DOHH2 (cell line): ENCODE measurements at regions not wholly inside any gene's neighbourhood (a gene's known extent, or its start where the extent isn't known, plus 50 kb on each side); places are given as distances from the start of the nearest gene placed in this dataset.

Source experiments
- H3F3A ChIP-seq: fragments of 200-600 bp; sonication (generic), shearing (Covaris generic); 2 replicates; pipeline ENCODE4 v1.6.0; 2016; ENCODE audit warnings: antibody characterized with exemption, mild to moderate bottlenecking; ENCODE audit not compliant: control insufficient read depth, insufficient read depth
- H3K27ac ChIP-seq: fragments of 200-600 bp; sonication (generic); 2 replicates; pipeline ENCODE4 v1.5.1; 2014; ENCODE audit warnings: low read depth, mild to moderate bottlenecking, low read length, moderate library complexity
- H3K27me3 ChIP-seq: fragments of 200-600 bp; sonication (generic); 2 replicates; pipeline ENCODE4 v1.6.1; 2014; ENCODE audit warnings: mild to moderate bottlenecking, low read length, mixed read lengths; ENCODE audit not compliant: control insufficient read depth
- H3K36me3 ChIP-seq: fragments of 200-600 bp; sonication (generic); 2 replicates; pipeline ENCODE4 v1.6.1; 2014; ENCODE audit warnings: mild to moderate bottlenecking, low read length, moderate library complexity, mixed read lengths; ENCODE audit not compliant: control insufficient read depth
- H3K4me1 ChIP-seq: fragments of 200-600 bp; sonication (generic); 2 replicates; pipeline ENCODE4 v1.6.1; 2014; ENCODE audit warnings: mild to moderate bottlenecking, low read length, mixed read lengths; ENCODE audit not compliant: control insufficient read depth
- H3K4me2 ChIP-seq: fragments of 200-600 bp; sonication (generic); 2 replicates; pipeline ENCODE4 v1.6.0; 2014; ENCODE audit warnings: mild to moderate bottlenecking, low read length, moderate library complexity
- H3K4me3 ChIP-seq: fragments of 200-600 bp; sonication (generic); 2 replicates; pipeline ENCODE4 v1.5.1; 2014; ENCODE audit warnings: mild to moderate bottlenecking, low read length, mixed read lengths
- H3K79me2 ChIP-seq: fragments of 200-600 bp; sonication (generic); 2 replicates; pipeline ENCODE4 v1.6.1; 2014; ENCODE audit warnings: mild to moderate bottlenecking, low read length, mixed read lengths; ENCODE audit not compliant: control insufficient read depth
- H3K9me2 ChIP-seq: fragments of 200-600 bp; sonication (generic); replicated peaks from 2 replicates; pipeline ENCODE4 v1.6.1; 2014; ENCODE audit warnings: mild to moderate bottlenecking, low read length, mixed read lengths; ENCODE audit not compliant: control insufficient read depth
- H3K9me3 ChIP-seq: fragments of 200-600 bp; sonication (generic); 2 replicates; pipeline ENCODE4 v1.6.1; 2014; ENCODE audit warnings: antibody characterized with exemption, low read length, mixed read lengths; ENCODE audit not compliant: control insufficient read depth, insufficient read depth
- H4K20me1 ChIP-seq: fragments of 200-600 bp; sonication (generic); 2 replicates; pipeline ENCODE4 v1.6.0; 2014; ENCODE audit warnings: low read depth, mild to moderate bottlenecking, antibody characterized with exemption, low read length, moderate library complexity; ENCODE audit not compliant: control insufficient read depth, insufficient read depth
- CTCF ChIP-seq: fragments of 200-600 bp; sonication (generic); IDR thresholded peaks from one replicate; pipeline ENCODE4 v1.5.1; 2014; ENCODE audit warnings: antibody characterized with exemption, mild to moderate bottlenecking, low read depth, low read length; ENCODE audit not compliant: poor library complexity, severe bottlenecking
- EZH2phosphoT487 ChIP-seq: fragments of 200-600 bp; sonication (generic); IDR thresholded peaks from 2 replicates; pipeline ENCODE4 v1.6.1; 2017; ENCODE audit warnings: borderline replicate concordance, mild to moderate bottlenecking, antibody characterized with exemption, low read length, moderate library complexity, mixed read lengths

GRCh38 chr4:24394041-24394440 is 190.3 kb downstream of the DHX15 start:
- Histone ChIP-seq H3K4me3 (no peak overlapping the region), H4K20me1 (no peaks in the 10 kb centered on the region), H3K27ac (no peak overlapping the region), H3K79me2 (no peaks in the 10 kb centered on the region), H3K4me2 (no peak overlapping the region), H3K36me3 (no peaks in the 10 kb centered on the region), H3K9me2 (no peaks in the 10 kb centered on the region), H3K27me3 (no peaks in the 10 kb centered on the region), H3K9me3 (no peaks in the 10 kb centered on the region), H3F3A (no peaks in the 10 kb centered on the region), H3K4me1 (no peaks in the 10 kb centered on the region)
- no peak for TF ChIP-seq EZH2phosphoT487
- TF ChIP-seq CTCF, result no peak

- Histone ChIP-seq H3K27me3 (no peaks in the 10 kb centered on the region), H3K4me2 (no peak overlapping the region), H3K4me1 (no peaks in the 10 kb centered on the region), H3K79me2 (no peaks in the 10 kb centered on the region), H3K4me3 (no peak overlapping the region), H3K36me3 (no peaks in the 10 kb centered on the region), H3K9me3 (no peaks in the 10 kb centered on the region), H3F3A (no peaks in the 10 kb centered on the region), H3K9me2 (no peaks in the 10 kb centered on the region), H4K20me1 (no peaks in the 10 kb centered on the region), H3K27ac (no peak overlapping the region)
- no peak for TF ChIP-seq EZH2phosphoT487
- TF ChIP-seq CTCF, result no peak
These were observed 191.7 kb downstream of the DHX15 start for GRCh38 chr4:24392613-24393012.

GRCh38 chr4:24382381-24382780 is 202.0 kb downstream of the DHX15 start:
- no peaks in the 10 kb centered on the region for H3K36me3 ChIP-seq

More at GRCh38 chr4:24382381-24382780, 202.0 kb downstream of the DHX15 start:
- H3K27ac ChIP-seq, result no peak overlapping the region
- no peaks in the 10 kb centered on the region for H3F3A ChIP-seq
- H3K9me3 ChIP-seq, result no peaks in the 10 kb centered on the region
- H3K79me2 ChIP-seq, result no peaks in the 10 kb centered on the region
- H3K9me2 ChIP-seq, result no peaks in the 10 kb centered on the region
- H3K4me1 ChIP-seq, result no peaks in the 10 kb centered on the region
- no peak overlapping the region for H3K4me2 ChIP-seq
- H3K4me3 ChIP-seq, result no peak overlapping the region
- TF ChIP-seq EZH2phosphoT487 (no peak), CTCF (no peak)
- no peaks in the 10 kb centered on the region for H4K20me1 ChIP-seq
- no peaks in the 10 kb centered on the region for H3K27me3 ChIP-seq
